NCI-H2171 treated with DMSO at 0.1 percent for 48 hours (cell line): ENCODE measurements at regions not wholly inside any gene's neighbourhood (a gene's known extent, or its start where the extent isn't known, plus 50 kb on each side); places are given as distances from the start of the nearest gene placed in this dataset.

Experiments used
- DNase-seq: peaks from one replicate; lab custom pipeline; 2025; lab: John Stamatoyannopoulos, UW

- DNase-seq = no peak
Measured at GRCh38 chr7:51521054-51521453, 204.4 kb upstream of the COBL start.

GRCh38 chr7:51518646-51519045, 202.0 kb upstream of the COBL start:
- DNase-seq = no peak

- no peak for DNase-seq
Measured at GRCh38 chr7:51517187-51517586, 200.6 kb upstream of the COBL start.

- DNase-seq = no peak
Measured at GRCh38 chr7:51501620-51502019, 185.0 kb upstream of the COBL start.

GRCh38 chr7:51482976-51483375, 166.4 kb upstream of the COBL start:
- no peak for DNase-seq

- no peak for DNase-seq
Measured at GRCh38 chr7:51481421-51481820, 164.8 kb upstream of the COBL start.

- no peak for DNase-seq
Measured at GRCh38 chr7:51477819-51478218, 161.2 kb upstream of the COBL start.

- DNase-seq = no peak
Measured at GRCh38 chr7:51477323-51477722, 160.7 kb upstream of the COBL start.

GRCh38 chr7:51476026-51476425, 159.4 kb upstream of the COBL start:
- no peak for DNase-seq

- no peak for DNase-seq
Measured at GRCh38 chr7:51472873-51473272, 156.3 kb upstream of the COBL start.

- no peak for DNase-seq
Measured at GRCh38 chr7:51471981-51472296, 155.3 kb upstream of the COBL start.

- no peak for DNase-seq
Measured at GRCh38 chr7:51471210-51471980, 154.8 kb upstream of the COBL start.

- DNase-seq = no peak
Measured at GRCh38 chr7:51467384-51468017, 150.9 kb upstream of the COBL start.

- no peak for DNase-seq
Measured at GRCh38 chr7:51459809-51460208, 143.2 kb upstream of the COBL start.

GRCh38 chr7:51458693-51459092, 142.1 kb upstream of the COBL start:
- no peak for DNase-seq

GRCh38 chr7:51457079-51457478, 140.5 kb upstream of the COBL start:
- no peak for DNase-seq

- no peak for DNase-seq
Measured at GRCh38 chr7:51456431-51457060, 139.9 kb upstream of the COBL start.

GRCh38 chr7:51455948-51456347, 139.3 kb upstream of the COBL start:
- DNase-seq = peak; percentile 41

GRCh38 chr7:51455513-51455912, 138.9 kb upstream of the COBL start:
- no peak for DNase-seq

- no peak for DNase-seq
Measured at GRCh38 chr7:51455086-51455485, 138.5 kb upstream of the COBL start.

GRCh38 chr7:51452694-51453093, 136.1 kb upstream of the COBL start:
- no peak for DNase-seq

- no peak for DNase-seq
Measured at GRCh38 chr7:51451751-51452476, 135.3 kb upstream of the COBL start.

- DNase-seq = no peak
Measured at GRCh38 chr7:51450541-51450940, 133.9 kb upstream of the COBL start.
